ENCODE measurements at regions not wholly inside any gene's neighbourhood (a gene's known extent, or its start where the extent isn't known, plus 50 kb on each side); places are given as distances from the start of the nearest gene placed in this dataset.

DNA sequence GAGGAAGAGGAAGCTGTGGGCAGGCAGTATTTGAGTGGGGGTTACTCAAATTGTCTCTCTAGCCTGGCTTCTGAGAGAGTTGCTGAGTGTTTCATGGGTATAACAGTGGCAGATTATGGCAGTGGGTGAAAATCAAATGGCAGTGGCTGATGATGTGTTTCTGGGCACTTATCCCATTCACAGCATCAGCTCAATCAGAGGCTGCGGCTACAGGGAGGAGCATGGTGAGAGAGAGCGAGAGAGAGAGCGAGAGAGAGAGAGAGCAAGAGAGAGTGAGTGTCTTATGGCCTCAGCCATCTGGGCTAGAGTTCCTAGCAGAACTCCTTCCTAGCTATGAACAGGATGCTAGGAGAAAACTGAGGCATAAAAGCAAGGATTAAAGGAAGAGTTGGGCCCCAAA lies 178.9 kb downstream of the OLFM4 start:
- no peak for DNase-seq

DNA sequence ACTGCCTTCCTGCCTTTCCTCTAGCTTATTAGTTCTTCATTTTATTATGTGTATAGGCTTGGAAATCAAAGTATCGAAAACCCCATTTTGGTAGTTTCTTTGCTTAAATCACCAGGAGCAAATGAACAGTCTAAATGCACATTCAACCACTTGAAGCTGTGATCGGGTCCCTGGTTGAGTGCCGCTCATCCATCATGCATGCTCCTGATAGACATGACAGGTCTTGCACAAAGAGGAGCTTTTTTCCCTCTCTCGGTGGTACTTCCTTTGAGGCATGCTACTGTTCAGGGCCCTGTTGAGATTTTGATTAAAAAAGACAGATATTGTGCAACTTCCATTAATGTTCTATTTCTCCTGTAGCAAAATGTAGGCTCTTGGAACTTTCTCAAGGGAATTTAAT lies 185.8 kb downstream of the OLFM4 start:
- no peak for DNase-seq

DNA sequence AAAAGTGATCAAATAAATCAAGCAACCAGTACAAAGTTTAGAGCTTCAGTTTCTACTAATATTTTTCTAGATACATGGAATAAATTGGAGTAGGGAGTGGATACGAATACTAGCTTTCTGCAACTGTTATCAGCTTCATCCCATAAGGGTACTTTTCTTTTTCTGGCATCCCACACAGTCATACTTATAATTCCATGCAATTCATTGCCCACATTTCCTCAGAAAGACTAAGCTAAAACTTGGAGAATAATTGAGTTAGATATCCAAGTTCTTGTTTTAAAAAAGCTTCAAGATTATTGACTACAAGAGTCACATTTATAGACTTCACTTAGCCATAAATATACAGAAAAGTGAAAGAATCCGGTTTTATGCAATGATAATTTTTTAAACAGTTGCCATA lies 186.9 kb downstream of the OLFM4 start:
- no peak for DNase-seq

DNA sequence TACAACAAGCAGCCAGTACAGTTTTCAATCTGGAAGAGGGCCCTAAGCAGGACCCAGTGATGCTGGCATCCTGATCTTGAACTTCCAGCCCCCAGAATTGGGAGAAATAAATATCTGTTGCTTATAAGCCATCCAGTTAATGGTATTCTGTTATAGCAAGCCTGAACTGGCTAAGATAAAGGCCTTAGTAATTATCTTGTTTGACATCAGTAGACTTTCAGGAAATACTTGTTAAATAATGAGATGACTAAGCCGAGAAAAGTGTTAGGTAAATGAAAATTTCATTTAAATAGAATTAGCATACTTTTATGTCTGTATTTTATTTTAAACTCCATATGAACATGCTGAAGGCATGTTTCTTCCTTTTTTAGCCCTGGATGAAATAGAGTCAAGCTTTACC lies 188.2 kb downstream of the OLFM4 start:
- no peak for DNase-seq

DNA sequence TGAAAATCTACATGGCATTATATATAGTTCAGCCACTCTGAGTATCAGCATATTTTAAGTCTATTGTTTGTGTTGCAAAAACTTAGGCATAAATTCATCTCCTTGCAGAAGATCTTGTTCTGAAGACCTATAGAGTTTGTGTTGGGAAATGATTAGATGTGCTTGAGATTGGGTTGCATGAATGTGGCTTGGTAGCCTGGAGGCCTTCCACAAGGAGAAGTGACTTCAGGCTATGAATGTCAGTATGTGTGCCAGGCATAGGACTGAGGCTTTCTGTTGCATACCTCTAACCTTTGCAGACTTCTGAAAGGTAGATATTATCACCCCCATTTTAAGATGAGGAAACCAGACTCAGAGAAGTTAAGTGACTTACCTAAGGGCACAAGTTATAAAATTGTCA lies 188.6 kb downstream of the OLFM4 start:
- no peak for DNase-seq

DNA sequence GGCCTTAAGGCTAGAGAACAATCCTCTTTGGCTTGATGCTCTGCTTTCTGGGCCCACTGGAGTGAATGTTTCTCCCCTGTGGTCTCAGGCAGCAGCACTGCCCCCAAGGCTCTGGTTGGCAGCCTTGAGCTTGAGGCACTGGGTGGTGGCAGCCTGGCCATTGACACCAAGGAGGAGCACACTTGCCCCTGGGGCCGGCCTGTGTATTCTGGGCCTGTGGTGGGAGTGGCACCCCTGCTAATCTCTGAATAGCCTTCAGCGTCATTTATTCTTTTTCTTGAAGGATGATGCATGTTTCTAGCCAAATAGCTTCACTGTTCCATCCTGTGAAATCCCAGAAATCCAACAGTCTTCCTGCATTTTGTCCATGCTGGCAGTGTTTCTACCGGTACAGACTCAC lies 191.4 kb downstream of the OLFM4 start:
- DNase-seq, result no peak

DNA sequence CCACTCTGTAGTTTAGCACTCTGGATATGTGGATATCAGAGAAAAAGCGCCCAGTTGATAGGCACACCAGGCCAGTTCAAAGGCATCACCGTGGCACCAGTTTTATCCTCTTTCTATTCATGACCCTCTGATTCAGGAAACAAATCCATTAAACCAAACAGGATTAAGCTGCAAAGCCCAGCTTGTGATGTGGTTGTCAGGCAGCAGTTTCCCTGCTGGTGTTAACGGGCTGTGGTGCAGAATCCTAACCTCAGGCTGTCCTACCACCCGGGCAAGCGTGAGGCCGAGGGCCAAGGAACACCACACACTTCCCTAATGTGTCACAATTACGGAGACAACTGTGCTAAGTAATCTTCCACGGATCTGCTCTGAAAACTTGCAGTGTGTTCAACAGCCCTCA lies 209.1 kb downstream of the OLFM4 start:
- DNase-seq, result no peak

DNA sequence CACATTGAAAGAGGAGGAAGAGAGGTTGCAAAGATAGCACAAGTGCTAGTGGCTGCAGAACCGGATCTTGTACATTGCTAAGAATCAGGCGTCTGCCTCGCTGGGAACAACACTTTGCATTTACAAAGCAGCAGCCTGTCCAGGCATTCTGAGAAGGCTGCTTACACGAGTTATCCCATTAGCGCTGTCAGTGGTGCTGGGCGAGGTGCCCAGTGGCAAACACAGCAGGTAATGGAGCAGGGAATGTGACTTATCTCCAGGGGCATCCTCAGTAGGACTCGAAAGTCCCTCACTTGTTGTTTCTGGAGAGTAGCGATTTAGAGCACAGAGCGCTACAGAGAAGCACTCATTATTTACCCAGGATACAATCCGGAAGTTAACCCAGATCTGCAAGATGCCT lies 209.6 kb downstream of the OLFM4 start:
- DNase-seq, result no peak

DNA sequence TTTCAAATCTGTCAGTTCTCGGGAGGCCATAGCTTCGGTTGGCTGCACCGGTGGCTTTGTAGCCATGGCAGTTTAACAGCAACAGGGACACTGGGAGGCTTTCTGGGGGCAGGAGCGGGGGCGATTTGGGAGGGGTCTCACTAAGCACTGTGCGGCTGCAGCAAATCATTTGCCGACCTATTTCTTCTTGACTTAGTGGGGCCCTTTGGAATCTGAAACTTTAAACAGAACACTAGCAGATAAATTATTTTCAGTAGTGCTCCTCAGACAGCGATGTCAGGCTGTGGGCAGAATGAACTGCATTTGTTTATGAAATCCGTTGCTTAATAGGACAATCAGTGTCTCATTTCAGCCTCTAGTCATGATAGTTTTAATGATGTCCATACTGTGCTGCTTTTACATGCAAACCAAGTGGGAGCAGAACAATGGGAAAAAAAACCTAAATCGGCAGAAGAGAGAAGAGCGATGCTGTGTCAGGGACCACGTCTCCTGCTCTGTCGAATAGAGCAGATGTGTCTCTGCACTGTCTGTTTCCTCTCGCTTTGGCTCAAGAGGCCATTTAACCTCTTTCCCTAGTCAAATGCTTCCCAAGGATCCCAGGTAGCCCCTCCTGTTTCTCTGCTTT lies 211.9 kb downstream of the OLFM4 start:
- DNase-seq, result no peak

DNA sequence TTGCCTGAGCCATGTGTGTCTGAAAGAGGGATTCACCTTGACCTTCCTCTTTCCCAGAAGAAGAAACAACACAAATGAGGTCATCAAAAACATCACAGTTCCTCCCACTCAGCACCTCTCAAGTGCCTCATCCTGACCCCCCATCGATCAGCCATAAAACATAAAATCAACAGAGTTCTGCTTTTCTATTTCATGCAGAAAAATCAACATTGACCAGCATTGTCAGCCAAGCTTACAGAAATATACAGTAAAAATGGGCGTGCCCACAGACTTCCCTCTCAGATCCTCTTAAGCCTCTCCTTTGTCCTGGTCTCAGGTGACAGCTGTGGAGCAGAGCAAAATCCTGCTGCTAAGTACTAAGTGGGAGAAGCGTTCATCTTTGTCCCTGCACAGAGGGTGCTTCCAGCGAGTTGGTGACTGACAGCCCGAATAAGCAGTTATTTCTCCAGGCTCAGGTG lies 213.3 kb downstream of the OLFM4 start:
- DNase-seq, result no peak

DNA sequence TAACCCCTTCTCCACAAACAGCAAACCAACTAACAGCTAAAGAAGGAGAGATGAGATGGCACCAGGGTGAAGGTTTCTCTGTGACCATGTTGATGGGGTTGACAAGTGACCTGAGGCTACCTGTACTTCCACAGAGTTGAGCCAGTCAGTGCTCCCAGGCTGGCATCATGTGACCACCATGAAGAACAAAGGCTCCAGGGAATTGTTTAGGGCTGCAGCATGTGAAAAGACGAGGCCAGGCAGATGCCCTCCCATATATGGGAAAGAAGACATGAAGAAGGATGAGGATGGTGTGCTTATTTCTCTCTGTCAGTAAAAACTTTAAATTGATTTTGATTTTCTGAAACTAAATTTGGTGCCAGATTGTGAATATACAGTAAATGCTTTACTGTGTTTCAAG lies 220.6 kb downstream of the OLFM4 start:
- no peak for DNase-seq

DNA sequence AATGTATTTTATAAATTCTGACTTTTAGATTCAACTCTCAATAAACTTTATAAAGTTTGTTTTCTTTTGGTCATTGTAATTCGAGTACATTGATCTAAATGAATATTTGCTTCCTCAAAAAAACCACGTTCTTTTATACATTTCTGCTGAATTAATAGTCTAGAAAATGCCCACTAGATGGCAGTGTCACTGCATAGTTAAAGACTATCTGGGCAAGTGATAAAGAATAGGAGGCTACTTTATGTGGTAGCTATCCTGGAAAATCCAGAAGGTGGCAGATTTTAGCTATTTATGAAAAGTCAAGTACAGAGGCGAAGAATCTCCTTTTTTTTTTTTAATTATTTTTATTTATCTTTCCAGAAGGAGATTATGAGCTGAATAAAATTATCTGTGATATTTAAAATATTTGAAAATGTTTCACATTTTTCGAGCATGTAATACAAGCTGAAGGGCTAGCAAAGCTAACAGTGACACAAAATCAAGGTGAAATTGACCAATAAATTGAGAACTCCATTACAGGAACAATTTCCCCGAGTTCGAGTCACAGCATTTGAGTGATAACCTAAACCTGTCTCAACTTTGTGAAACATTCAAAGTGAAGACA lies 221.8 kb downstream of the OLFM4 start:
- no peak for DNase-seq

DNA sequence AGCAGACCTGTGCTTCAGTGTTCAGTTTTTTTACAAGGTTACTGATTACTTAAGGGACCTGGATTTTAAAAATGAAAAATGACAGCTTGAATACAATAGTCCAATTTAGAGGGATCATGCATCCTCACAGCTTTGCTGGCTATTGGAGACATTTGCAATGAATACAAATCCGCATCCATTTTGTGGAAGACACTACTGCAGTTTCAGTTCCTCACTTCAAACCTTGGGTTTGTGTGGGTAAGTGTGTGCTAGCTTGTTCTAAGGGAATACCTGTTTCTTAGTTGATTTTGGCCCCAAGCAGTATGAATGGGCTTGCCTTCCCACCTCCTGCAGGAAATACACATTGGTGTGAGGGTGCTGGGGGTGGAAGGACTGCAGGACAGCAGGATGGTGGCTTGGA lies 222.4 kb downstream of the OLFM4 start:
- no peak for DNase-seq

DNA sequence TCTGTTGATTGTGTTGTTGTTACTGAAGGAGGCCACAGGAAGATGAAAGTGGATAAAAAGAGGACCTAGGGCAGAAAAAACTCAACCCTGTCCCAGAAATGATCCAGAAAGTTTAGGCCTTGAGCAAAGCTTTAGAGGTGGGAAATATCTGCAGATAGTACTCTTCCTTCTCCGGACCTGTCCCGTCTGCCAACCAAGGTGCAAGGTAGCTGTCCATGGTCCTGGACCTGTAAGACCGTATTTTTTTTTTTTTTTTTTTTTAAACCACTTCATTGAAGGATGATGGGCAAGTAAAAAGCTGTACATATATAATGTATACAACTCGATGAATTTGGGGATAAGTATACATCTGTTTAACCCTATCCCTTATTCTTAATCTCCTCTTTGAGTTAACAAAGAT lies 225.9 kb downstream of the OLFM4 start:
- no peak for DNase-seq

DNA sequence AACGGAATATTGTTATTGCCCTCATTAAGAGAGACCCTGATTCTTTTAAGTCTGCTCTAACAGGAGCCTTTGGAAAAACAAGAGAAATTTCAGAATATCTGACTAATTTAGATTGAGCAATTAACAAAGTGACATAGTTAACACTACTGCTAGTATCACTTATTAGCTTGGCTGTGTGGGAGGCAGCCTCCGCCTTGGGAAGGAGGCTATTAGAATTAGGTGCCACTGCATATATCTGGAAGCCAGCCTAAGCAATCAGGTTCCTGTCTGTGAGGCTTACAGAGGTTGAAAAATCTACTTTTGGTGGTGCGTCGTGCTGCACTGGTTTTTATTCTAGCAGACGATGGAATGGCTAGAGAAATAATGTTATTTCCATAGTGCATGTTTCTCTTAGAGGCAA lies 227.2 kb downstream of the OLFM4 start:
- DNase-seq, result no peak

DNA sequence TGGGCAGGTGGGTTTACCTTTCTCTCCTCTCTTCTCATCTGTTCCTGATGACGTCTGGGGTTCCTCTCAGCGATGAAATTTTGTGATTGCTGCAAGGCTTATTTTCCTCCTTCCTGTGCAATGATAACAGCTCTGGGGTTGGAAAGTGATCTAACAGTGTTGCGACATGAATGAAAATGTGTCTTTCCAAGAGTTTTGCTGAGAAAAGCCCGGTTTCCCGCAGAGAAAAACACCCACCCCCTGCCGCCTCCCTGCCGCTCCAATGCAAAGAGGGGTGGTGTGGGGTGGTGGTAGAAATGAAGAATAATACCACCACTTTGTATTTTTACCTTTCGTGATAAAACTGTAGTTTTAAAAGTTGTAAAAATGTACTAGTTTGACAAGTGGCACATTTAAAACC lies 232.0 kb downstream of the OLFM4 start:
- DNase-seq, result no peak

DNA sequence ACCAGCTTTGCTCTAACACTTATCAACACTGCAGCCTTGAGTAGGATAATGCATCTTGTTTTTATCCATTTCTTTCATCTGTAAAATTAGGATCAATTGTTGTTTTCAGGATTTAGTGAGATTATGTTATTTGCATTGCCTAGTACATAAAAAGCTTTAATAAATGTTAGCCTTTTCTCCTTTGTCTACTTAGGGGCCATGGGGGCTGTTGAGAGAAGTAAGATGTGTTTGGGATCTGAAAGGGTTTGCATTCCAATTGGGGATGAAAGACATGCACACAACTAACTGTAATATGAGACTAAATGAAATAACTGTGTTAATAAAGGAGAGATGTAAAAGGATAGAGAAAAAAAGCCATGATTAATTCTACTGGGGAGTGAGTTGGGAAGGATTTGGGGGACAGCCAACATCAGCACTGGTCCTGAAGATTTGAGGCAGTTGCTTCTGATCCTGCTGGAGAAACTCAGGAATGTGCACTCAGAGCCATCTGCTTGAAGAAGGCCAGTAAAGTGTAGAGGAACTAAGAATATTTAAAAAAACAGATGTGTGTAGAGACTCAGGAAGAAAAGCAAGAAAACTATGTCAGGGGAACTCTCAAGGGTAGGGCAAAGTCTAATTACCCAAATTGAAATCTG lies 236.3 kb downstream of the OLFM4 start:
- DNase-seq, result no peak

DNA sequence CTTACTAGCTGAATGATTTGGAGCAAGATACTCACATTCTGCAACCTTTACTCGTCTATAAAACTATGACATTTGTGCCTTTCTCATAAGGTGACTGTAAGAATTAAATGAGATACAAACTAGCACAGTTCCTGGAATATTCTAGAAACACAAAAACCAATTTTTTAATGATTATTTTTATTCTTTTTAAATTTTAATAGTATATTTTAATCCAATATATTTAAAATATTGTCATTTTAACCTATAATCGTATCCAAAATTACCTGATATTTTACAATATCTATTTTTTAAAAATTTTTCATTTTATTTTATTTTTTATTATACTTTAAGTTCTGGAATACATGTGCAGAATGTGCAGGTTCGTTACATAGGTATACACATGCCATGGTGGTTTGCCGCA lies 238.1 kb downstream of the OLFM4 start:
- DNase-seq, result no peak

DNA sequence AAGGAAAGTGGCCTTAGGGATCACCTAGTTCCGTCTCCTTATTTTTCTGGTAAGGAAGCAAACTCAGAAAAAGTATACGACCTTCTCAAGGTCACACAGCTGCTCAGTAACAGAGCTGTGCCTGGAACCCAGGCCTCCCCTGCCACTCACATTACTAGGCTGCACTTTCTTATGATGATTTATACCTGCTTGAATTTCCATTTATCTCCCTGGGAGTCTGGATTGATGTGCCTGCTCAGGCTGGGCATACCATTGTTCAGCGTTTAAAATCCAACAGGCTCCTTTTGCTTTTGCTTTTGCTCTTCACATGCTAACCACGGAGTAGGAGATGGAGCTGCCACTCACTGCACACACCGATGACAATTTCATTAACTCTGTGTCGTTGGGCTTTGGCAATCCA lies 241.0 kb downstream of the OLFM4 start:
- DNase-seq, result no peak

DNA sequence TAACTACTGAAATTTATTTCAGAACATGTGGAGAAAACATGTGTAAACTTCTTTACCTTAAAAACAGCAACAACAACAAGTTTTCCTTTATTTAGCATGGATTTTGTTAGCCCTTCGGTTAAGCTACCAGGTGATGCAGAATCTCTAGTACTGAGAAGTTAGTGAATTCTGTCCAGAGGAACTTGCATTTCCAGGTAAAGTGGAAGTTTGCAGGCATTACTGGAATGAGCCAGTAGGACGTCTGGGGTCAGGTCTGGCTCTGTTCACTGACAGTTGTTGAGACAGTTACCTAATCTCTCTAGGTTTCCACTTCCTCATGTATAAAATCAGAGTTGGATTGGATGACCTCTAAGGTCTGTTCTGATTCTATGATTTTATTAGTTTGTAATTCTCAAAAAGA lies 244.3 kb downstream of the OLFM4 start:
- DNase-seq, result no peak

DNA sequence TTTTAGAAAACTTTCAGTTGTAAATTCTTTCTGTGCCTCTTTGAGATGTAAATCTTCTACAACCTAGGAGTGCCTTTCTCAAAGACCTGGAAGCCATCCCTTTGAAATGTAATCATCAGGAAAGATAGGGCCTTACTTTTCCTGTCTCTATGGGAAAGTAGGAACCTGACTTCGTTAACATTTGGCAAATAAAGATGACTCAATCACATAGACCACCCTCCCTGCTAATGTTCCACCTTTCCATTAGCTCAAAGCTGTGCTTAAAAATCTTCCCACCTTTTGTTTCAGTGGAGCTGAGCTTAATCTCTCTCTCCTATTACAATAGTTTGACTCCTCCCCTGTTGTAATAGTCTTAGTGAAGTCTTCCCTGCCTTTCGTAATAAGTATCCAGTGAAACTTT lies 247.7 kb downstream of the OLFM4 start:
- DNase-seq, result no peak

DNA sequence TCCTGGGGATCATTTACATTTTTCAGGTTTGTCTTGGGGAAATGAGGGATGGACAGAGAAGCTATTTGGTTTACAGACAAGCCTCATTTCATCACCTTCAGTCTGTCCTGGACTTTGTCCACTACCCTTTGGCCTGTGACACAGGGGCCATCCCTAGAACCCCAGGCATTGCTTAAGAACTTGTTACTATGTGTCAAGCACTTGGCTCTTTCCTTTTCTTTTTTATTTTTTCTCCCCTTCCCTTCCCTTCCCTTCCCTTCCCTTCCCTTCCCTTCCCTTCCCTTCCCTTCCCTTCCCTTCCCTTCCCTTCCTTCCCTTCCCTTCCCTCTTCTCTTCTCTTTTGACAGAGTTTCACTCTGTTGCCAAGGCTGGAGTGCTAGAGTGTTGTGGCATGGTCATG lies 253.1 kb downstream of the OLFM4 start:
- no peak for DNase-seq

DNA sequence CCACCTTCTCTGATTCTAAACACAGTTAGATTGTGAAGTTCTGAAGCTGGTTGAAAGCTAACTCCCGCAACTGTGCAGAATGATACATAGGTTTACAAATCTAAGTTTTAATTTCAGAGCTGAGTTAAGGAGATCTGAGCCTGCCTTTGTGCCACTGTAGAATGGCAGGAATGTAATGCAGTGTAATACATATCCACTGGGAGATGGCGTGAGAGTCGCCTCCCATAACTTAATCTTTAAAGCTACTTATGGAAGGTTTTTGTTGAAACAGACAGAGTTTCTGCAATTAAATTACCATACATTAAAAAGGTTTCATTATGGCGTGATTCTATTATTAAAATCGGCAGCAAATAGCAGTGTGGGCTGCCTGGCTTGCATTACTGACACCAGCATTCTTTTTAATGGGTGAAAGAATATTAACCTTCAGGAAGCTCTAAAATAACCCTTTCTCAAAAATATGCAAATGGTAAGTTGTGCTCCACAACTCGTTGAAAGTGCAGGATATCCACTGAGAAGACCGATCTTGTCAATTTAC lies 257.4 kb downstream of the OLFM4 start:
- no peak for DNase-seq

DNA sequence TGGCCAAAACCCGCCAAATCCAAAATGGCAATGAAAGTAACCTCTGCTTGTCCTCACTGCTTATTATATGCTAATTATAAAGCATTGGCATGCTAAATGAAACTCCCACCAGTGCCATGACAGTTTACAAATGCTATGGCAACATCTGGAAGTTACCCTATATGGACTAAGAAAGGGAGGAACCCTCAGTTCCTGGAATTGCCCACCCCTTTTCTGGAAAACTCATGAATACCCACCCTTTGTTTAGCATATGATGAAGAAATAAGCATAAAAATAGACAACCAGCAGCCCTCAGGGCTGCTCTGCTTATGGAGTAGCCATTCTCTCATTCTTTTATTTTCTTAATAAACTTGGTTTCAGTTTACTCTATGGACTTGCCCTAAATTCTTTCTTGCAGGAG lies 269.8 kb downstream of the OLFM4 start:
- no peak for DNase-seq

DNA sequence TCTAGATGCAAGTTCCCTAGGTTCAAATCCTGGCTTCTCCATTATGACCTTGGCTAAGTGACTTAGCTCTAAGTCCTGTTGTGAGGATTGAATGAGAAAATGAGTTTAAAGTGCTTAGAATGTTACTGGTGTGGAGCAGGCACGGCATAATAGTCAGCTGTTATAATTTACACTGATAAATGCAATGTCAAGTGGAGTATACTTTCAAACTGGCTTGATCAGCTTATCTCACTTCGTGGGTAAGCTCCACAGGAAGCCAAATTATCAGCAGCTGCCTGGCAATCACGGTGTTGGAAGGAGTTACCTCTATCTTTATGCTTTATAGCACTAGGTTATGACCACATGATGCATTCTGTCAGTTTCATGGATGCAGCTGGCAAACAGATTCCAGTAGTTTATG lies 272.8 kb downstream of the OLFM4 start:
- DNase-seq, result no peak
